22Rv1 (cell line): ENCODE measurements at regions not wholly inside any gene's neighbourhood (a gene's known extent, or its start where the extent isn't known, plus 50 kb on each side); places are given as distances from the start of the nearest gene placed in this dataset.

Experiments used
- H3K27ac ChIP-seq: fragments of 450-650 bp; 2 replicates; pipeline ENCODE4 v1.5.1; 2017
- ZFX ChIP-seq: fragments of 450-650 bp; IDR thresholded peaks from 2 replicates; pipeline ENCODE4 v1.6.1; 2017; ENCODE audit warnings: antibody characterized with exemption, borderline replicate concordance
- TF ChIP-seq, protein P1 (sequence below): fragments of 450-650 bp; IDR thresholded peaks from 2 replicates; pipeline ENCODE4 v1.5.1; 2017; ENCODE audit warnings: mild to moderate bottlenecking

- TF ChIP-seq, protein P1, sequence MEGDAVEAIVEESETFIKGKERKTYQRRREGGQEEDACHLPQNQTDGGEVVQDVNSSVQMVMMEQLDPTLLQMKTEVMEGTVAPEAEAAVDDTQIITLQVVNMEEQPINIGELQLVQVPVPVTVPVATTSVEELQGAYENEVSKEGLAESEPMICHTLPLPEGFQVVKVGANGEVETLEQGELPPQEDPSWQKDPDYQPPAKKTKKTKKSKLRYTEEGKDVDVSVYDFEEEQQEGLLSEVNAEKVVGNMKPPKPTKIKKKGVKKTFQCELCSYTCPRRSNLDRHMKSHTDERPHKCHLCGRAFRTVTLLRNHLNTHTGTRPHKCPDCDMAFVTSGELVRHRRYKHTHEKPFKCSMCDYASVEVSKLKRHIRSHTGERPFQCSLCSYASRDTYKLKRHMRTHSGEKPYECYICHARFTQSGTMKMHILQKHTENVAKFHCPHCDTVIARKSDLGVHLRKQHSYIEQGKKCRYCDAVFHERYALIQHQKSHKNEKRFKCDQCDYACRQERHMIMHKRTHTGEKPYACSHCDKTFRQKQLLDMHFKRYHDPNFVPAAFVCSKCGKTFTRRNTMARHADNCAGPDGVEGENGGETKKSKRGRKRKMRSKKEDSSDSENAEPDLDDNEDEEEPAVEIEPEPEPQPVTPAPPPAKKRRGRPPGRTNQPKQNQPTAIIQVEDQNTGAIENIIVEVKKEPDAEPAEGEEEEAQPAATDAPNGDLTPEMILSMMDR = no peak
- no peak for TF ChIP-seq ZFX
- H3K27ac ChIP-seq = no peak overlapping the region
Measured at GRCh38 chr9:87010626-87011025, 63.3 kb upstream of the GAS1 start.

GRCh38 chr9:87011551-87011950, 64.2 kb upstream of the GAS1 start:
- no peak overlapping the region for H3K27ac ChIP-seq
- TF ChIP-seq, protein P1 = no peak
- no peak for TF ChIP-seq ZFX

- TF ChIP-seq ZFX = no peak
- TF ChIP-seq, protein P1 = no peak
- H3K27ac ChIP-seq = no peak overlapping the region
Measured at GRCh38 chr9:87013490-87013889, 66.2 kb upstream of the GAS1 start.

DNA sequence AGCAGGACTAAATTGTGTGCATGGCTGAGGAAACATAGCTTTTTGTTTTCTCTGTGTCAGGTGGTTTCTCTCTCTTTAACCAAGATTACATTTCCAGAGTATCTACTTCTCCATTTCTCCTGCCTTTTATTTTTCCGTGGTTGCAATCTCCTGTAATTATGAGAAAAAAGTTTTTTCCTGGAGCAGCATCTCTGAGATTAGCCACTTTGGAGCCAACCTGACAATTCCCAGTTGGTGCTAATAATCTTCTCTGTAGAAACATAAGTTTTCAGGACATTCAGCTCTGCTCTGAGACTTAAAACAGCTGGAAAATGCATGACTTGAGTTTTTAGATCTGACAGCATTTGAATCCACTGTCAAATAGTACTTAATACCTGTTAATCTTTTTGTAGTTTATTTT, 67.1 kb upstream of the GAS1 start:
- H3K27ac ChIP-seq = no peak overlapping the region
- TF ChIP-seq, protein P1 = no peak
- no peak for TF ChIP-seq ZFX

- no peak for TF ChIP-seq ZFX
- TF ChIP-seq, protein P1 = no peak
Measured at GRCh38 chr9:87016681-87017080, 69.4 kb upstream of the GAS1 start.

DNA sequence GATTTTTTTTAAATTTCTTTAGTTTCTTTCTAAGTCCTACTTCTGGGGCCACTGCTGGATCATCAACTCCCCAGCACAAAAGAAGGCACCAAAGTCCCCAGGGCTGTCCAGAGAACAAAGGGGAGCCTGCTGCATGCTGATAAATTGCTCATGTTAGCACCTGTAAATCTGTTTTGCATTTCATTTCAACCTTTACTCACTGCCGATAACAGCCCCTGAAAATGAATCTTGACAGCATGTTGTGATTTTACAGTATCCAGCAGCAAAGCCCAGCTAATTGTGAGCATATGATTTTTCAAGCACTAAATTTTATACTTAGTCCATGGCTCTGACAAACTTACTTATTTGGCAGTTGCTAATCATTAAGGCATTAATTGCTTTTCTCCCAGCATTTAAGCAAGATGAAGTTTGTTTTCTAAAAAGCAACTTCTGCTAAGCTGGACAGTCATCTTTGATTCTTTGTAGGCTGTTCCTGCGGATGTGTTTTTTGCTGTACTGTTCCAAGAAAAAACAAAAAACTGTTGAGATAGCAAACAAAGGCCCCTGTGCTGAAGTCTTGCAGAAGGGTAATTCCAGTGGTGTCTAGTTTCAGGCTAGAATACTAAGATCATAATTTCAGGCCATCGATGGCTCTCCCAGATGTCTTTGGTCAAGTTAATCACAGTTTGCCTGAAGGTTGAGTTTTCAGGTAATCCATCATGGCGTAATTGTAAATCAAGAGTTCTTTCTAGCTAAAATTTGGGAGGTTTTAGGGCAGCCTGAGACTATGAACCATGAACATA, 73.1 kb upstream of the GAS1 start:
- TF ChIP-seq, protein P1 = no peak
- no peak for TF ChIP-seq ZFX
- H3K27ac ChIP-seq = no peak overlapping the region

More at GRCh38 chr9:87016681-87017080, 69.4 kb upstream of the GAS1 start:
- no peak overlapping the region for H3K27ac ChIP-seq

DNA sequence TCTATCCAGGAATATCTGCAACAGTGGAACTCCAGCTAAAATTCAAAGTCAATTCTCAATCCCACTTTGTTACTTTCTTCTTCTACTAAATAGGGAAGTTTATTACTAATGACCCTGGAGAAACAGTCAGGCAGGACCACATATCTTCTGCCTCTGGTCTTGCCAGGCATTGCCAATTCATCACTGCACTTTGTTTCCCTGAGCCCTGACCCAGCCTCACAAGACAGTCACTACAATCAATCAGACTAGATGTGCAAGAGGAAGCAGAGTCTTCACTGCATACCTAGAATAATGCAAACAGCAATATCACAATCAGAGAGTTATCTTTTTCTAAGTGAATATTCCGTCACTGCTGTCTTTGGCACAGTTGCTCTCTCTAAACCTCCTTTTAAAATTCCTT, 74.9 kb upstream of the GAS1 start:
- TF ChIP-seq, protein P1 = no peak
- no peak for TF ChIP-seq ZFX
- H3K27ac ChIP-seq = no peak overlapping the region
